ENCODE measurements at regions not wholly inside any gene's neighbourhood (a gene's known extent, or its start where the extent isn't known, plus 50 kb on each side); places are given as distances from the start of the nearest gene placed in this dataset.

DNA sequence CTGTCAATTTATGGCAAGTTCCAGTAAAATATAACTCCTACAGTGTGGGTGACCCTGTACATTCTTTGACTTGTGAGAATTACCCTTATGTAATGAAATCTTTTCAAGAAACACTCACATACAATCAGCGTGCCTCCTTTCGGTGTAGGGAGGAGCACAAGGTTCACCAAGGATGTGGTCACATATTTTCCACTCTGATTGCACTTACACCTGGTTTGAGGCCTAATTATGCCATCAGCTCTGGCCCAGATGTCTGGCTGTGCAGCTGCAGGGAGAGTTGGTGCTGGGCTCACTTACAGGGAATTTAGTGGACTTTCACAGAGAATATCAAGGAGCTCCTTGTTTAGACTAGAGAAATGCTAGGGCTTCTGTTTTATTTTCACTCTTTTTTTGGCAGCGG, 146.0 kb upstream of the STEAP4 start:
- no peak overlapping the region; the same call in 1 of the 2 replicates for H2AK5ac ChIP-seq (ENCODE audit: low read depth, low read length)
- no peak overlapping the region for H3K4me3 ChIP-seq (ENCODE audit: extremely low read depth in 1 of 4, insufficient read depth in 2 of 4, low read depth in 3 of 4, low read length in 4 of 4)
- H3K56ac ChIP-seq (replicated peaks; ENCODE audit: insufficient read length, low read depth, low read length) = no peak overlapping the region
- no peak overlapping the region for H3K27ac ChIP-seq (ENCODE audit: low read depth, low read length)
- H3K36me3 ChIP-seq (ENCODE audit: control insufficient read depth in 2 of 4, insufficient read depth in 4 of 4, low read length in 3 of 4) = no peaks in the 10 kb centered on the region
- H3K27me3 ChIP-seq (replicated peaks in 1 of 4; ENCODE audit: control insufficient read depth in 3 of 4, extremely low read depth in 1 of 4, insufficient read depth in 3 of 4, low read length in 3 of 4) = no peaks in the 10 kb centered on the region
- FAIRE-seq = no peak
- H2BK5ac ChIP-seq (ENCODE audit: low read depth, low read length) = no peak overlapping the region
- H3K14ac ChIP-seq (ENCODE audit: insufficient read length) = no peak overlapping the region
- no peaks in the 10 kb centered on the region for H3K79me1 ChIP-seq (ENCODE audit: low read depth, low read length)
- no peaks in the 10 kb centered on the region for H4K20me1 ChIP-seq (replicated peaks in 1 of 2; ENCODE audit: control insufficient read depth in 1 of 2, insufficient read depth in 2 of 2, low read length in 2 of 2)
- no peak overlapping the region for H4K91ac ChIP-seq (replicated peaks; ENCODE audit: insufficient read length, low read length)
- CTCF ChIA-PET (ENCODE audit: partially characterized antibody) = interaction anchor here (0.6 to 0.8 kb wide), 2 partner anchors 8 to 227 kb away, joined by 3 read pairs; no protein-coding TSS in a partner anchor
- DNase-seq (ENCODE audit: low read depth in 1 of 2, low spot score in 2 of 2) = no peak
- no peak overlapping the region for H2BK20ac ChIP-seq (ENCODE audit: low read length)
- 98% methylated on average over 3 of the region's 3 CpGs; no CpG with 5 or more reads in 1 of the 2 experiments for WGBS, 2 experiments (ENCODE audit: extremely low coverage in 1 of 2, insufficient coverage in 1 of 2, insufficient read length in 1 of 2, insufficient replicate concordance in 2 of 2, low coverage in 1 of 2, low lambda C conversion rate in 2 of 2, missing lambda C conversion rate in 1 of 2)
- no peak overlapping the region for H3K4me2 ChIP-seq (ENCODE audit: insufficient read depth in 1 of 2, low read depth in 2 of 2, low read length in 2 of 2)
- H4K5ac ChIP-seq (ENCODE audit: insufficient read length, low read depth, low read length) = no peak overlapping the region
- no peaks in the 10 kb centered on the region for H3K9me3 ChIP-seq (ENCODE audit: insufficient read depth in 2 of 2, low read depth in 1 of 2, low read length in 1 of 2)
- H3K9ac ChIP-seq (replicated peaks in 1 of 4; ENCODE audit: extremely low read depth in 1 of 4, low read depth in 3 of 4, low read length in 3 of 4) = no peak overlapping the region
- no peak overlapping the region for H3K18ac ChIP-seq (ENCODE audit: extremely low read depth, low read length)
- H4K8ac ChIP-seq (ENCODE audit: extremely low read depth, insufficient read depth, low read length) = no peak overlapping the region
- H2AFZ ChIP-seq (ENCODE audit: low read length) = no peak overlapping the region
- no peak overlapping the region for H2BK12ac ChIP-seq (ENCODE audit: low read depth, low read length)
- POLR2A ChIA-PET (ENCODE audit: partially characterized antibody) = no interaction called here
- no peaks in the 10 kb centered on the region; the same call in 1 of the 2 replicates for H3K23me2 ChIP-seq (ENCODE audit: low read depth, low read length)
- H2BK120ac ChIP-seq (replicated peaks; ENCODE audit: low read depth, low read length) = no peak overlapping the region
- no peak overlapping the region for H2BK15ac ChIP-seq (ENCODE audit: low read length)
- H3K4me1 ChIP-seq (replicated peaks in 1 of 4; ENCODE audit: control insufficient read depth in 3 of 4, insufficient read depth in 4 of 4, low read length in 3 of 4) = no peaks in the 10 kb centered on the region
- H3K4ac ChIP-seq (replicated peaks; ENCODE audit: insufficient read length, low read depth, low read length) = no peak overlapping the region
- H3K79me2 ChIP-seq (ENCODE audit: control insufficient read depth in 1 of 2, insufficient read depth in 2 of 2, low read length in 2 of 2) = no peaks in the 10 kb centered on the region
- no peak overlapping the region for H3K23ac ChIP-seq (ENCODE audit: insufficient read length)
- TF ChIP-seq, protein P1, sequence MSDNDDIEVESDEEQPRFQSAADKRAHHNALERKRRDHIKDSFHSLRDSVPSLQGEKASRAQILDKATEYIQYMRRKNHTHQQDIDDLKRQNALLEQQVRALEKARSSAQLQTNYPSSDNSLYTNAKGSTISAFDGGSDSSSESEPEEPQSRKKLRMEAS (IDR thresholded peaks at IDR 0.05) = no peak
- TF ChIP-seq BACH1 (IDR thresholded peaks at IDR 0.05; ENCODE audit: low read length) (no peak), CHD2 (IDR thresholded peaks at IDR 0.05; ENCODE audit: low read length) (no peak), SP1 (IDR thresholded peaks at IDR 0.05; ENCODE audit: low read depth, low read length) (no peak), SIX5 (IDR thresholded peaks at IDR 0.05; ENCODE audit: low read depth, low read length) (no peak), RNF2 (IDR thresholded peaks at IDR 0.05; ENCODE audit: borderline replicate concordance, low read depth, low read length, missing control alignments, poor library complexity, severe bottlenecking) (no peak), RFX5 (IDR thresholded peaks at IDR 0.05; ENCODE audit: borderline replicate concordance, low read depth, low read length) (no peak), RBBP5 (IDR thresholded peaks at IDR 0.05; ENCODE audit: borderline replicate concordance, low read depth, low read length) (no peak)
- TF ChIP-seq, protein P2, sequence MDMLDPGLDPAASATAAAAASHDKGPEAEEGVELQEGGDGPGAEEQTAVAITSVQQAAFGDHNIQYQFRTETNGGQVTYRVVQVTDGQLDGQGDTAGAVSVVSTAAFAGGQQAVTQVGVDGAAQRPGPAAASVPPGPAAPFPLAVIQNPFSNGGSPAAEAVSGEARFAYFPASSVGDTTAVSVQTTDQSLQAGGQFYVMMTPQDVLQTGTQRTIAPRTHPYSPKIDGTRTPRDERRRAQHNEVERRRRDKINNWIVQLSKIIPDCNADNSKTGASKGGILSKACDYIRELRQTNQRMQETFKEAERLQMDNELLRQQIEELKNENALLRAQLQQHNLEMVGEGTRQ (IDR thresholded peaks at IDR 0.05; ENCODE audit: low read length) = no peak
